ENCODE measurements at regions not wholly inside any gene's neighbourhood (a gene's known extent, or its start where the extent isn't known, plus 50 kb on each side); places are given as distances from the start of the nearest gene placed in this dataset.

GRCh38 chr12:114038962-114039361, 72.8 kb upstream of the RBM19 start:
- peaks cover 50% of the 10 kb centered on the region for H3K27me3 ChIP-seq (ENCODE audit: insufficient read depth, low read length)
- H3K4me1 ChIP-seq (ENCODE audit: control insufficient read depth in 1 of 2, insufficient read depth in 2 of 2, low read length in 2 of 2): no peaks in the 10 kb centered on the region
- no peaks in the 10 kb centered on the region for H3K36me3 ChIP-seq (ENCODE audit: control insufficient read depth in 1 of 2, insufficient read depth in 2 of 2, low read length in 2 of 2)
- no peak overlapping the region for H3K9ac ChIP-seq (ENCODE audit: low read length)
- CTCF ChIA-PET: no interaction called here
- H3K9me3 ChIP-seq (ENCODE audit: control insufficient read depth in 1 of 2, insufficient read depth in 1 of 2, low read depth in 1 of 2, low read length in 2 of 2): no peaks in the 10 kb centered on the region
- no peak overlapping the region for H3K4me3 ChIP-seq (replicated peaks in 1 of 2; ENCODE audit: low read depth in 1 of 2, low read length in 2 of 2)
- POLR2A ChIA-PET: no interaction called here
- TF ChIP-seq SIN3A (IDR thresholded peaks at IDR 0.05; ENCODE audit: low read depth) (no peak), REST (IDR thresholded peaks at IDR 0.05; ENCODE audit: low read depth) (no peak), ELF1 (IDR thresholded peaks at IDR 0.05; ENCODE audit: borderline replicate concordance, low read depth) (no peak), ZFX (IDR thresholded peaks at IDR 0.05) (no peak), SRF (IDR thresholded peaks at IDR 0.05; ENCODE audit: low read depth) (no peak), YY1 (IDR thresholded peaks at IDR 0.05; ENCODE audit: extremely low read depth, insufficient replicate concordance, low read depth, low read length) (no peak), EZH2phosphoT487 (IDR thresholded peaks at IDR 0.05; ENCODE audit: borderline replicate concordance) (no peak), SP1 (IDR thresholded peaks at IDR 0.05; ENCODE audit: low read depth) (no peak), TCF7L2 (IDR thresholded peaks at IDR 0.05; ENCODE audit: borderline replicate concordance, extremely low read depth, insufficient read depth, insufficient read length) (no peak), CEBPB (IDR thresholded peaks at IDR 0.05; ENCODE audit: low read depth) (no peak)
- RAD21 ChIA-PET (ENCODE audit: low non-redundant PET in 1 of 2, low total read pairs in 2 of 2, uncharacterized antibody in 2 of 2, unreplicated experiment in 2 of 2): no interaction called here
- ATAC-seq: no peak
- DNase-seq (ENCODE audit: low read depth, low spot score): no peak
- H4K20me1 ChIP-seq (ENCODE audit: insufficient read depth): no peaks in the 10 kb centered on the region
- H3K27ac ChIP-seq (ENCODE audit: low read depth, low read length): no peak overlapping the region
- intact Hi-C loops (cut with micrococcal nuclease): no loop called here
- H2AFZ ChIP-seq (ENCODE audit: low read depth, low read length, poor library complexity, severe bottlenecking): no peak overlapping the region
- no peaks in the 10 kb centered on the region for H3K9me2 ChIP-seq (ENCODE audit: insufficient read depth)
- H3K4me2 ChIP-seq (ENCODE audit: low read length): no peak overlapping the region
- H3K79me2 ChIP-seq (ENCODE audit: insufficient read depth, low read length): no peaks in the 10 kb centered on the region
- BruUV-seq (replicated peaks): no TSS peak
